Vagina (tissue), 2 donors: ENCODE measurements at regions not wholly inside any gene's neighbourhood (a gene's known extent, or its start where the extent isn't known, plus 50 kb on each side); places are given as distances from the start of the nearest gene placed in this dataset.

ENCODE experiments used
- CTCF ChIP-seq, 3 experiments: fragments of 450-650 bp in 2 of 3; fragments of 200-600 bp in 1 of 3; sonication (generic) in 1 of 3; IDR thresholded peaks; one replicate each; pipeline ENCODE4 v1.5.1; 2017 to 2019; ENCODE audit warnings: antibody characterized with exemption in 3 of 3, mild to moderate bottlenecking in 2 of 3, moderate library complexity in 2 of 3
- POLR2A ChIP-seq, 2 donors: fragments of 450-650 bp; IDR thresholded peaks; one replicate each; pipeline ENCODE4 v1.6.1; 2017; ENCODE audit warnings: antibody characterized with exemption in 2 of 2, mild to moderate bottlenecking in 2 of 2, moderate library complexity in 2 of 2
- POLR2AphosphoS5 ChIP-seq, 2 donors: sonication (generic); formaldehyde crosslinking; IDR thresholded peaks; one replicate each; pipeline ENCODE4 v1.9.0; 2017; ENCODE audit warnings: antibody characterized with exemption in 2 of 2, mild to moderate bottlenecking in 2 of 2, low read depth in 1 of 2; ENCODE audit not compliant: insufficient read depth in 1 of 2

- TF ChIP-seq CTCF (IDR thresholded peaks at IDR 0.05) (no peak), POLR2A (IDR thresholded peaks at IDR 0.05) (no peak), POLR2AphosphoS5 (IDR thresholded peaks at IDR 0.05; ENCODE audit: insufficient read depth in 1 of 2, low read depth in 1 of 2) (no peak)
Measured at GRCh38 chr3:139198186-139198585, 145.6 kb upstream of the MRPS22 start.
